ENCODE measurements at regions not wholly inside any gene's neighbourhood (a gene's known extent, or its start where the extent isn't known, plus 50 kb on each side); places are given as distances from the start of the nearest gene placed in this dataset.

DNA sequence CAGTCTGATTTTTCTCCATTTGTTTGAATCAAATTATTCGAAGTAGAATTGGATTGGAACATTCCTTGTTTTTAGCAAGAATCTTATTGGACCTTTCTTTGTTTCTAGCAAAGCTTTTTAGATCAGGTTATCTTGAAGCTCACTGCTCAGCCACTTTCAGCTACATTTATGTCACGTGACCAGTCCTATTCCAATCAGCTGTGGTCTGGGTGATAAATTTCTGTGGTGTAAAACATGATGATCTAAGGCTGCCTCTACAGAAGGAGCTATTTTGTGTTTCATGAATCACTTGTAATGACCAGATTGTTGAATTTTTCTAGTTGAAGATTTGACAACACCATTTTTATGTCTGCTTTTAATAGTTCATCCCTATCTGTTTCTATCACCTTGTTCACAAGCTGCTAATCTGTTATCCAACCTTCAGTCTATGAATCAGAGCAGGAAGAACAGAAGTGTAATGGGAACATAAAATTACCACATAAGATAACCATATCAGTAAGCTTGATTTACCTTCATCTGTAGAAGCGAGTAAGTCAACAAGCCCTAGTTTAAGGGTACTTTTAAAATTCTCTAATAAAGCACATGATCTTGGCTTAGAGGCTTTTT, 101.0 kb upstream of the MAP3K7 start:
- TF ChIP-seq TAF1 (conservative IDR thresholded peaks at IDR 0.05) (no peak), JUND (IDR thresholded peaks at IDR 0.05) (no peak), NR2F2 (IDR thresholded peaks at IDR 0.05) (no peak), FOXA1 (IDR thresholded peaks at IDR 0.05) (no peak)
- TF ChIP-seq, protein P1, sequence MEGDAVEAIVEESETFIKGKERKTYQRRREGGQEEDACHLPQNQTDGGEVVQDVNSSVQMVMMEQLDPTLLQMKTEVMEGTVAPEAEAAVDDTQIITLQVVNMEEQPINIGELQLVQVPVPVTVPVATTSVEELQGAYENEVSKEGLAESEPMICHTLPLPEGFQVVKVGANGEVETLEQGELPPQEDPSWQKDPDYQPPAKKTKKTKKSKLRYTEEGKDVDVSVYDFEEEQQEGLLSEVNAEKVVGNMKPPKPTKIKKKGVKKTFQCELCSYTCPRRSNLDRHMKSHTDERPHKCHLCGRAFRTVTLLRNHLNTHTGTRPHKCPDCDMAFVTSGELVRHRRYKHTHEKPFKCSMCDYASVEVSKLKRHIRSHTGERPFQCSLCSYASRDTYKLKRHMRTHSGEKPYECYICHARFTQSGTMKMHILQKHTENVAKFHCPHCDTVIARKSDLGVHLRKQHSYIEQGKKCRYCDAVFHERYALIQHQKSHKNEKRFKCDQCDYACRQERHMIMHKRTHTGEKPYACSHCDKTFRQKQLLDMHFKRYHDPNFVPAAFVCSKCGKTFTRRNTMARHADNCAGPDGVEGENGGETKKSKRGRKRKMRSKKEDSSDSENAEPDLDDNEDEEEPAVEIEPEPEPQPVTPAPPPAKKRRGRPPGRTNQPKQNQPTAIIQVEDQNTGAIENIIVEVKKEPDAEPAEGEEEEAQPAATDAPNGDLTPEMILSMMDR (IDR thresholded peaks at IDR 0.05; ENCODE audit: low read depth, low read length, missing input control) = no peak
- TF ChIP-seq, protein P2, sequence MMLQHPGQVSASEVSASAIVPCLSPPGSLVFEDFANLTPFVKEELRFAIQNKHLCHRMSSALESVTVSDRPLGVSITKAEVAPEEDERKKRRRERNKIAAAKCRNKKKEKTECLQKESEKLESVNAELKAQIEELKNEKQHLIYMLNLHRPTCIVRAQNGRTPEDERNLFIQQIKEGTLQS (IDR thresholded peaks at IDR 0.05) = no peak
- TF ChIP-seq, protein P3, sequence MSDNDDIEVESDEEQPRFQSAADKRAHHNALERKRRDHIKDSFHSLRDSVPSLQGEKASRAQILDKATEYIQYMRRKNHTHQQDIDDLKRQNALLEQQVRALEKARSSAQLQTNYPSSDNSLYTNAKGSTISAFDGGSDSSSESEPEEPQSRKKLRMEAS (IDR thresholded peaks at IDR 0.05) = no peak

Data from liver (tissue), 3 donors.